GM12891 (cell line): ENCODE measurements at regions not wholly inside any gene's neighbourhood (a gene's known extent, or its start where the extent isn't known, plus 50 kb on each side); places are given as distances from the start of the nearest gene placed in this dataset.
"Not testable (repeated sequence)": the region's sequence is repeated elsewhere in the genome, so short reads cannot be mapped to it uniquely, and the experiment has no call there.

Source experiments
- DNase-seq: peaks from one replicate; pipeline ENCODE4 v3.0.0; 2011; ENCODE audit warnings: low spot score; ENCODE audit not compliant: insufficient read length
- FAIRE-seq: peaks from 2 replicates; lab custom pipeline; 2011; peaks lifted over from hg19 to GRCh38; lab: Jason Lieb, UNC
- PAX5 ChIP-seq: IDR thresholded peaks from 2 replicates; pipeline ENCODE4 v1.6.1; 2011; ENCODE audit warnings: low read length, moderate library complexity, mild to moderate bottlenecking; ENCODE audit not compliant: insufficient read depth, severe bottlenecking
- POLR2A ChIP-seq: IDR thresholded peaks from 2 replicates; pipeline ENCODE4 v1.6.1; 2011; ENCODE audit warnings: low read depth, low read length, control low read depth
- POLR2AphosphoS5 ChIP-seq: IDR thresholded peaks from 2 replicates; pipeline ENCODE4 v1.6.1; 2011; ENCODE audit warnings: low read depth, low read length, control low read depth
- POU2F2 ChIP-seq: IDR thresholded peaks from 2 replicates; pipeline ENCODE4 v1.6.1; 2011; ENCODE audit warnings: low read depth, mild to moderate bottlenecking, control low read depth, low read length, moderate library complexity
- SPI1 ChIP-seq: IDR thresholded peaks from 2 replicates; pipeline ENCODE4 v1.6.1; 2011; ENCODE audit warnings: low read depth, low read length, control low read depth
- TAF1 ChIP-seq: IDR thresholded peaks from 2 replicates; pipeline ENCODE4 v1.6.1; 2011; ENCODE audit warnings: low read depth, low read length, control low read depth

DNA sequence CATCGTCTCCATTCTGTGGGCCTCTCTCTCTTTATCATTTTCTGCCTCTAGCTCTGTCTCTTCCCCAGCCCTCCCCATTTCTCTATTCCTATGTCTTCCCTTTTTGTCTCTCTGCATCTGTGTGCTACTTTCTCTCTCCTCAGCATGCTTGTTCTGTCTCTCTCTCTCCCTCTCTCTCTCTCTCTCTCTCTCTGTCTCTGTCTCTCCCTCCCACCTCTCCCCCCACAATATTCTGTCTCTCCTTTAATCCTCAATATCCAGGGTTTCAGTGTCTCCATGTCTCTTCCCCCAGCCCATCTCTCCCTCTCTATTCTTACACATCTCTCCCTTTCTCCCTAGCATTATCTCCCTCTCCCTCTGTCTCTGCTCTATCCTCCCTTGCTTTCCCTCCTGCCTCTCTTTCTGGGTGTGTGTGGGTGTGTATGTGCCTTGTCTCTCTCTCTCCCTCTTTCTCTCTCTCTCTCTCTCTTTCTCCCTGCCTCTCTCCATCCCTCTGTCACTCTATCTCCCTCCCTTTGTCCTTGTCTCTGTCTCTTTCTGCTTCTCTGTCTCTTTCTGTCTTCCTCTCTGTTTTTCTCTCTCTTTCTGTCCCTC, 76.9 kb upstream of the SIRPA start:
- DNase-seq: no peak
- no peak for TF ChIP-seq POLR2A
- TF ChIP-seq PAX5: no peak
- TF ChIP-seq SPI1: no peak
- TF ChIP-seq TAF1: no peak
- TF ChIP-seq POLR2AphosphoS5: no peak
- no peak for TF ChIP-seq POU2F2
- FAIRE-seq: no peak

DNA sequence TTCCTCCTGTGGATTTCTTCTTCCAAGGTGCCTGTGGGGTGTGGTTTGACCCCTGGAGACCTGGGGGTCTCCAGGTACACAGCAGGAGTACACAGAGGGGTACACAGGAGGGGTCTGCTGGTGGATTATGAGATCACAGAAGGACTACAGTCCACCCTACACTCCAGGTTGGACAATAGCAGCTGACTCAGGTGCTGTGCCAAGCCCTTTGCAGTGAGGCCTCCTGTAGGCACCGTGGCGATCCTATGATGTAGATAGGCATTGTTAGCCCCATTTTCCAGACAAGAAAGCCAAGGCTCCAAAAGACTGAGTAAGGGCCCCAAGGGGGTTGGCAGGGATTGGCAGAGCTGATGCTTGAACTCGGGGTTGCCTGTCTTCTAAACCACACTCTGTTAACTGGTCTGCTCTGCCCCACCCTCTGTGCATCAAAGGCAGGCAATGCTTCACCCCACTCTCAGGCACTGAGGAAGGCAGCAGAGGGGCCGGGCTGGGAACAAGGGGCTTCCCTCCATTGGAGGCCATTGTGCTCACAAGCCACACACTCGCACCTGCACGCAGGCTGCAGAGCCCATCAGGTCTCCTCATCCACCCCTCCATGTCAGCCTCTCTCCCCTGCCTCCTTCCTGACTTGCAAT, 77.5 kb upstream of the SIRPA start:
- DNase-seq: no peak
- TF ChIP-seq SPI1: no peak
- TF ChIP-seq PAX5: no peak
- TF ChIP-seq POU2F2: no peak
- TF ChIP-seq POLR2AphosphoS5: no peak
- TF ChIP-seq POLR2A: no peak
- no peak for TF ChIP-seq TAF1
- no peak for FAIRE-seq

DNA sequence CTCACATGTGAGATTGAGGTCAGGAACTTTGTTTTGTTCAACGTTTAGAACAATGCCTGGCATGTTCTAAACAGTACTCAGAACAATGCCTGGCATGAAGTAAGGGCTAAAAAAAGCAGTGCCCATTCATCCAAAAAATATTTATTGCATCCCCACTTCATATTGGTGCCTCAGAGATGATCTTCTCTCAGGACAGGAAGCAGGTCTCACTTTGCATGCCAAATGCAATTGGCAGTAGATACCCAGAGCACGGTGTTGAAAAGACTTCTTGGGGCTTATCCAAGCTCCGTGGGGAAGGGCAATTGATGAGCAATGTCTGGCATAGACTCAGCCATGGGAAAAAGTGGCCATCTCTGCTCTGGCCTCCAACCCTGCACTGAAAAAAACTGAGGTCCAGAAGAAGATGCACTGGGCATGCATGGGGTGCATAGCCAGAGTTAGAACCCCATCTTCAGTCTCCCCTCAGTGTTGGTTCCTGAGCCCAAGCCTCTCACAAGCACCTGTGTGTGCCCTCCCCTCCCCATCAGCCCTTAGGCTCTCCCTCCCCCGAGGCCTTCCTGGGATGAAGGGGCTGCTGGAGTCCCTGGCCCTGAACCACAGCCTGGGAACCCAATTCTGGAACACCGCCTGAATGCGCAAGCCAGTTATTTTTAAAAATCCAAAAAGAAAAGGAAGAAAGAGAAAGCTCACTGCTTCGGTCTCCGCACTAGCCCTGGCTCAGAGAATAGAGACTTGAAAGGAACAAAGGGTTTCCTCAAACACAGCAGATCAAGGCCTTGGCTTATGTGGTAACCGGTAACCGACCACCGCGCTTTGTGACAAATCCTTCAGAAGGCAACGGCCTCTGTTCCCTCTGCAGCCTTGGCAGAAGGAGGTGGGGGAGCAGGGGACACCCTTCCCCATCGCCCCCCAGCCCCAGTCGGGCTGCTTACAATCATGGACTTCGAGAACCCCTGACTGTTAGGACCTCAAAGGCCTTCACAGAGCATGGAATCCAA, 78.5 kb upstream of the SIRPA start:
- DNase-seq: no peak
- FAIRE-seq: no peak
- TF ChIP-seq TAF1: no peak
- TF ChIP-seq POU2F2: no peak
- TF ChIP-seq POLR2A: no peak
- TF ChIP-seq SPI1: no peak
- no peak for TF ChIP-seq POLR2AphosphoS5
- TF ChIP-seq PAX5: no peak

DNA sequence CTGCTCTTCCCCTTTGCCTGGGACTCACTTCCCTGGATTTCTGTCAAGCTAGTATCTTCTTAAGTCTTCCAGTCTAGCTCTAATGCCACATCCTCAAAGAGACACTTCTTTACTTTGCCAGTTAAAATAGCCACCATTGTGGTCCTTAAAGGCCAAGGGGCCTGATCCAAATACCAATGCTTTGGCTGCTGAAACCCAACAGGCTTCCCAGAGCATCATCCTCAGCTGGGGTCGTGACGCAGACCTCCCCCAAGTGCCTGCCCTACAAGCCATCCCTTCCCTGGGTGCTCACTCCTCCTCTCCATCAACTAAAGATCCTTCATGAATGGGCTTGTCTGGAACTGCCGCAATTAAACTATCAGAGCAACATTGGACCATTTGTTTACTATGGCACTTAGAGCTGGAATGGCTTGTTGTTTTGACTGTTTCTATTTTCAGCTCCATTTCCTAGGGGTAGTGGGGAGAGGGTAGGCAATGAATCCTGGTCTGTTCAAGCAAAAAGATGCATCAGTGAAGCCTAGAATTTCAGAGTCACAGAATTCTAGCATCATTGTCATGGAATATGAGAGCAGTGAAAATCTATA, 79.6 kb upstream of the SIRPA start:
- FAIRE-seq: no peak
- TF ChIP-seq PAX5 (no peak), POLR2AphosphoS5 (no peak), SPI1 (no peak), POLR2A (no peak), TAF1 (no peak), POU2F2 (no peak)
- DNase-seq: no peak

DNA sequence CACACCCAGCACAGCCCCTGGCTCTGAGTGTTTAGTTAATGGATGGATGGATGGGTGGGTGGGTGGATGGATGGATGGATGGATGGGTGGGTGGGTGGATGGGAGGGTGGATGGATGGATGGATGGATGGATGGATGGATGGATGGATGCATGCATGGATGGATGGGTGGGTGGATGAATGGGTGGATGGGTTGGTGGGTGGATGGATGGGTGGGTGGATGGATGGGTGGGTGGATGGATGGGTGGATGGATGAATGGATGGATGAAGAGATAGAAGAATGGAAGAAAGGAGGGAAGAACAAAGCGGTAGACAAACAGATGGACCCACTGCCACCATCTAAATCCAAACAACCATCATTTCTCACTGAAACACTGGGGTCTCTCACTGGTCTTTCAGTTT, 80.3 kb upstream of the SIRPA start:
- not testable (repeated sequence) for DNase-seq, FAIRE-seq

DNA sequence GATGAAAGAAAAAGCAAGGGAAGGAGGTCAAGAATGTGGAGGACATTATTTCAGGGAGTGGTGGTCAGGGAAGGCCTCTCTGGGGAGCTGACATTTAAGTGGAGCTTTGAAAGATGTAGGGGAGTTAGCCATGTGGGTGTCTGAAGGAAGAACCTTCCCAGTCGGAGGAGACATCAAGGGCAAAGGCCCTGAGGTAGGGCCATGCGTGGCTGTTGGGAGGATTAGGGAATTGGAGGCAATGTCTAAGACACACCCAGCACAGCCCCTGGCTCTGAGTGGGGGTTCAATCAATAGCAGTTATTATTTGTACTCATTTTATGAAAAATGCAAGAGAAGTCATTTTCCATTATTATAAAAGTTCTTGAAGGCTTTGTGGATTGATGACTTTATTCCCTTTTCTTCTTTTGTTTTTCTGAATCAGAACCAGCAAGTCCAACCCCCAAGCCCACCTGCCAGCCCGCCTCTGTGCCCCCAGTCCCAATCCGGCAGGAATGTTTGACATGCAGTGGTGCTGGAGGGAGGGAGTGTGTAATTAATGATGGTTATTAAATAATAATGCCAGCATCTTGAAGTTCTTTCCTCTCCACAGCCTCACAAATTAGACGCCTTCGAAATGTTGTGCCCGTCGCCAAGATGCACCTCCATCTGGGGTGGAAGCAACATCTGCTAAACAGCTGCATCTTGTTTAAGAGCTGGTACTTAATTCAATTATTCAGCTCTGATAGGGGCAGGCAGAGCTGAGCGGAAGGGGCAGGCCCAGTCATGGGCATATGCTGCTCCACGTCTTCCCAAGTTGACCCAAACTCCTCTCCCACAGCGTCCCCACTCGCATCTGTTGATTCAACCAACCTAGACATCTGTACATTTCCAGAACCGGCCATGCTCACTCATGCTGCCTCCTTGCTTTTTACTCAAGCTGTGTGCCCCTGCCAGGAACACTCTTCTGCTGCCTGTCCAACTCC, 81.3 kb upstream of the SIRPA start:
- FAIRE-seq: no peak
- TF ChIP-seq POLR2AphosphoS5 (no peak), POU2F2 (no peak), TAF1 (no peak)
- no peak for DNase-seq

DNA sequence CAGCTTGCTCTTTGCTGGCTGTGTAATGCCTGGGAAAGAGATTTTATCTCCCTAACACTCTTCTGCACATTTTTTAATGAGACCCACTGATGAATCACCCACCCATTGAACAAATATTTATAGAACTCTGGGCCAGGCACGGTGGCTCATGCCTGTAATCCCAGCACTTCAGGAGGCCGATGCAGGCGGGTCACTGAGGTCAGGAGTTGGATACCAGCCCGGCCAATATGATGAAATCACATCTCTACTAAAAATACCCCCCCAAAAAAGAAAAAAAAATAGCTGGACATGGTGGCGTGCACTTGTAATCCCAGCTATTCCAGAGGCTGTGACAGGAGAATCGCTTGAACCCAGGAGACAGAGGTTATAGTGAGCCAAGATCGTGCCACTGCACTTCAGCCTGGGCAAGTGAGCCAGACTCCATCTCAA, 82.1 kb upstream of the SIRPA start:
- DNase-seq (no peak), FAIRE-seq (no peak)
- no peak for TF ChIP-seq PAX5
- TF ChIP-seq POU2F2: no peak
- no peak for TF ChIP-seq TAF1
- no peak for TF ChIP-seq POLR2AphosphoS5
- no peak for TF ChIP-seq SPI1
- TF ChIP-seq POLR2A: no peak

DNA sequence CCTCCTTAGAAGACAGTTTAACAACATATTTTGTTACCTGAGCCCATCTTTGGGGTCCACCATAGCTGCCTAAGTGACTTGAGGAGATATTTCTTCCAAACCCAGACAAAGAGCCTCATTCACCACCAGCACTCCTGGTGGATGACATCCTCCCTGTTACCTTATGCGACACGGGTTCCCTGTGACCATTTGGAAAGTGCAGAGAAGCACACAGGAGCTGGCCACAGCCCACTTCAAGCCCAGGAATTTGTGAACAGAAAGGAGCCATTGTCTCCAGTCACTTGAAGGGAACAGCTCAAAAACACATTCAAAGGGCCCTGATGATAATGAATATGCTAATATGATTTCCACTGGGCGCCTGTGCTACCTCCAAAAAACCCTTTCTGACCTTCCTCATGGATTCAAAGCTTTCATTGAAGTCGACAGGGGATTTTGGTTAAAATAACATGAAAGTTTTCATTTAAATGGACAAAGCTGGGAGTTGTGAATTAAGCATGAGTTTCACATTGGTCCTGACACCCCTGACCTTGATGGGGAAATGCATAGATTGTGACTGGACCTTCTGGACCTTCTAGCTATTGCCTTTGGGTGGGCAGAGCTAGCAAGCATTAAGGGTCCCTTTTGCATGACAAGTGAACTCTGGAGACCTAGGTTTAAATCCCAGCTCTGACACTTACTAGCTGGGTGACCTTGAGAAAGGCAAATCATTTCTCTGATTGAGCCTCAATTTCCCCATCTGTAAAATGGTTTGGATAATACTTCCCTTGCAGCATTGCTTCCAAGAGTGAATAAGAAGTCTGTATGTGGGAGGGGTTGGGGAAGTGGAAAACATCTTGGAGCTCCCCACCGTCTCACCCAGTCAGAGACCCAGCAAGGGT, 83.3 kb upstream of the SIRPA start:
- FAIRE-seq (no peak), DNase-seq (no peak)
- TF ChIP-seq TAF1: no peak
- TF ChIP-seq PAX5: no peak
- no peak for TF ChIP-seq POLR2AphosphoS5
- TF ChIP-seq POLR2A: no peak
- no peak for TF ChIP-seq POU2F2
- TF ChIP-seq SPI1: no peak
